HPDE6-E6E7 (cell line): ENCODE measurements at regions not wholly inside any gene's neighbourhood (a gene's known extent, or its start where the extent isn't known, plus 50 kb on each side); places are given as distances from the start of the nearest gene placed in this dataset.
A peak's percentile ranks its signal among the peaks of the same experiment; 100 is the strongest.

ENCODE experiments used
- DNase-seq: peaks from one replicate; pipeline ENCODE4 v3.0.0; 2011; ENCODE audit warnings: missing footprints; ENCODE audit errors: extremely low spot score

DNA sequence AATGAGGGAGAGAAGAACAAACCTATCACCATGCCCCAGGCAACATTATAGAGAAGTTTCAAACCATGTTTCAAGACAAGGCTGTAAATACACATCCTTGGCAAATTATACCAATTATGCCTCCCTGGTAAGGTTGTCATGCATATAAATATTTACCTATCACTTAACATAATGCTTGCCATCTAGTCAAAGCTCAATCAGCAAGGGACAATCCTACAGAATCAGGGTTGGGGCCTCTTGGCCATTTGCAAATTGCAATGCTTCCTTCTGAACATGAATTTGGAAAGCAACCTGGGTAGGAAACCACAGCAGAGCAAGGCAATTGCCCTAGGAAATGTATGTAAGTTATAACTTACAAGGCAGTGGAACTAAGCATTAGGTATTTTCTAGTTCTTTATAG lies 907.2 kb upstream of the CDH2 start:
- no peak for DNase-seq

DNA sequence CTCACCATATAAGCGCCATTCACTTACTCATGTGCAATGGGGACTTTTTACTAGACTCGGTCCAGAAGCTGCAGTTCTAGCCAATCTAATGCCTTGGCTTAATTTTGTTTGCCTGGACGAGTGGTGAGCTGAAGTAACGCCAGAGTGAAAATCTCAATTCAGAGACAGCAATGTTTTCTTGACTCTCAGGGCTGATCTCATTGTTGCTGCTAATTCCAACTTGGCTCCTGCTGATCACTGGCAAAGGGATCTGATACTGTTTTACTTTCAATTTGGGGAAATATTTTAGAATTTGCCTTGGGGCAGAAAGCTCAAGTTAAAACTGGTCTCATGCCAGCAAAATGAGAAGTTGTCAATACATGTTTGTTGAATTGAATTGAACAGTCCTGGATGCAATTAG lies 906.6 kb upstream of the CDH2 start:
- no peak for DNase-seq

DNA sequence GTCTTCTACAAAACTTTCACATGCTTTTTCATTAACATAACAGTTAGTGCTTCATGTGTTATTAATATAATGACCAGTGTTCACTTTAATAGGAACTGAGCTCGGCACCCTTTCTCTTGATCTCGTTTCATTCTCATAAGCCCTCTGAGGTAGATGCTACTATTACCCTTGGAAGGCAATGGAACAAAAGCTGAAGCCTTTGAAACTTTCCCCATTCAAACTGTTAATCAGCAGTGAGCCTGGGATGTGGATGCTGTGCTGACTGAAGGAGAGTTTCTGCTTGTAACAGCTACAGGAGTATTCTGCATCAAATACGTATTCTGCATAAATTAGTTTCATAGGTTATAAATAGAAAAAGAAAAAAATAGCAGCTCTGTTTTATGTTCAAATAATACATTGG lies 904.0 kb upstream of the CDH2 start:
- DNase-seq = no peak

DNA sequence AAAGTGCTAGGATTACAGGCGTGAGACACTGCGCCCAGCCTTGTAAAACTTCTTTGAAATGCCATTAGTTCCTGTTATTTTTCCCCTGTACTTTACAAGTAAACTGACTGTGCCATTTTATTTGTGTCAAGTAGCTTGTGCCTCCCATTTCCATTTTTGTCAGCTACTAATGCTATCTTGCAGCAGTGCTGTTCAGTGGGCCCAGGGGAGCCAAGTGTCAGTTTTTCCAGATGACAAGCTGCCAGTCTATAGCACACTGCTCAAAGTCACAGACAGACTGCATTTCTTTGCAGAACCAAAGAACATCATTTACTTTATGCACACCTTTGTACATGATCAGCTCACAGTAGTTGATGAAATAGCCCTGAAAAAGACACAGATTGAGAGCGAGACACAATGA lies 901.3 kb upstream of the CDH2 start:
- DNase-seq = no peak

DNA sequence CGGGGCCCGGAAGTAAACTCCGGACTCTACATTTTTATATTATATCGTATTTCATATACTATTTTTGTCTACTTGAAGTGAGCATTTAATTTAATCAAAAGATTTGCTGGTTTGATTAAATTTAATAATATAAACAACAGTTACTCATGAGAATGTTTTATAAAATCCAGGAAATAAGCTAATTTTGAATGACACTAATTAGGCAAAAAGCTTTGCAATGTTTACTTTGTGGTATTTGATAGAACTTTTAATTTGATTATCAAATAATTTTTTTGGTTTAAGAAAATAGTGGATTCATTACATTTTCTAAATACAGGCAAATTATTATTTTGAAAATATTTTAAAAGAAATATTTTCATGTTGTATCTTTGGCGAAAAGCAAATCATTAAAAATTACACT lies 900.4 kb upstream of the CDH2 start:
- no peak for DNase-seq

DNA sequence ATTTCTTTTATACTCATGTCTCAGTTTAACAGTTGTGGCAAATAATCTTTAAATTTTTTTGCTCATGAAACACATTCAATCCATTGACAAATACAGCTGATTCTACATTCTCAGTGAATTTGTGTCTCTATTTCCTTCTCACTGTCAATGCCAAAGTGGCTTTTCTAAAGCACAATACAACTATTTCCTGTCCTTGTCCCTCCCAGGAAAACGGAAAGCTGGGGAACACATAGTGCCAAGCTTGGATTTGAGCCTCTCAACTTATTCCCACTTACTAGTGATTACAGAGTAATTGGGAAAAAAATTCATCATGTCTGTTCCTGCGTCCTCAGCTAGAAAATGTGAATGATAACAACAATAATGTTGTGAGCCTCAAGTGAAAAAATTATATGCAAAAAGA lies 899.7 kb upstream of the CDH2 start:
- no peak for DNase-seq

DNA sequence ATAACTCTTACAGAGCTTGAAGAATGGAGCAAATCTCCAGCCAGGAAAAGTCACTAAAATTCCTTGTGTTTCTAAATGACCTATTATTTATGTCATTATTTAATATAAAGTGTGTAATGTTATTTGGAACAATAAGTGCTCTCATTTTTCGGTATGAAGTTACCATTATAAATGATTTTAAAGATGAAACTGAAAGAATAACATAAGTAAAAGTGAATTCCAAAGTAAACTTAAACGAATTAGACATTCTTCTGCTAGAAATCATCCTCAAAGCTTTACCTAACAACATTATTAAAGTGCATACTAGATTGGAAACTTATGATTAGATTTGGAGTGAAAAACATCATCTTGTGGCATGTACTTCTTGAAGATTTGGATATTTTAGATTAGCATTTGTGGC lies 897.2 kb upstream of the CDH2 start:
- DNase-seq = no peak

DNA sequence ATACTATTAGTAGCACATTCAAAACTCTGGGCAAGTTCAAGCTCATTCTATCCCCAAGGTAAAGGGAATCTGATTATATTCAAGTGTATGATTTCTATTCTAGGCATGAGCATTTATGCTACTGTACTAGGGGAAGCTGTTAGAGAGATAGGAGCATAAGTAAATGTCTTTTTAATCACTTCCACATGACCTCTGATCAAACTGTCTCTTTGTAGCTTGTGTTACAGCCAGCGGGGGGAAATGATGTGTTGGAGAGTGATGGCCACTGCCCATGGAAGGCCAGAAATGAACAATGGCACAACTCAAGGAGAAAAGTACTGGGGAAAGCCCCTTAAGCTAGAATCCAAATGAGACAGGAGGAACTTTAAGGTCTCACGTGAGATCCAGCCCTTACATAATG lies 894.9 kb upstream of the CDH2 start:
- DNase-seq = no peak

DNA sequence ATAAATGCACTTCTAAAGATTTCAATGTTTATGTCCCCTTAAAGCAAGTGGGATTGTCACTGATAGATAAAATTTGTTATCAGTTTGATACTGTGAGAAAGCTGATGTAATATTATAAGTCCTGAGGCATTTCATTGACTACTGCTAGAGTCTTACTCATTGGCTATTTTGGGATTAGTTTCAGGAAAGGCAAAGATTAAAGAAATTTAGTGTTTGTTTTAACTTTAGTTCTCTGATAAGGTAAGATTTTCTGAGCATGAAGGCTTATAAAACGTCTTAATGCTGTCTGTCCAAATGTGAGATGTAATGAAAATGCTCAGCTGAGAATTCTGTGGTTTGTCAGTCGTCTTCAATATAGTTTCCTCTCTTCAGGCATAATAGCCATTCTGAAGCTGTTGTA lies 886.4 kb upstream of the CDH2 start:
- no peak for DNase-seq

DNA sequence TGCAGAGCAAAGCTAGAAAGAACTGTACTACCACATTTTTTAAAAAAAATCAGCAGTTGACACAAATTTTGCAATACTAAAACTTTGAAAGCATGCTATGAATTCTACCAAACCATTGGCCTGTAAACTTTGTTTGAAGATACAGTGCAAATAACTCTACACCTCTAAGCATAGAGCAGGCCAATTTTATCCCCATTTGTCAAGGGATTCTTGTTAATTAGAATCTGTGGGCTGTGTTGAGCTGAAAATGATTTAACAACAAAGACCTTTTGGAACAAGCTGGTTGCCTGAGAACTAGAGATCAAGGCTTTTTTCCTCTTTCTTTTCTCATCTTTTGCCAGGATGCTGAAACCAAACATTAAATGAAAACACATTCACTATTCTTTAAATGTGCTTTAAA lies 886.0 kb upstream of the CDH2 start:
- DNase-seq = no peak

DNA sequence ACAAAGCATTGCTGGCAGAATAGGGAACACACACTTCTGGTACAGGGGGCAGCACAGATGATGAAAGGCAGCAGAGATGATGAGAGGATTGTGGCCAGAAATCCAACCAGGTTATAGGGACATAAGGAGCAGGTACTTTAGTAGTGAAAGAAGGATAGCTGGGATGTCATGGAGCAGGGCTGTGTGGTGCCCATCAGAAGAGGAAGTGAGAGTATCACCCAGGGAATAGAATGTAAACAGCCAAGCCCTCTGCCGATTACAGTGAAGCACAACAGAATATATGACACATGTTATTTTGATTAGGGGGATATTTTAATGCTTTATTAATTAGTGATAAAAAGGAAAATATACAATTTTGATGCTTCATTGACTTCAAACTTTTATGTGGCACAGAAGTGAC lies 883.4 kb upstream of the CDH2 start:
- DNase-seq = no peak

DNA sequence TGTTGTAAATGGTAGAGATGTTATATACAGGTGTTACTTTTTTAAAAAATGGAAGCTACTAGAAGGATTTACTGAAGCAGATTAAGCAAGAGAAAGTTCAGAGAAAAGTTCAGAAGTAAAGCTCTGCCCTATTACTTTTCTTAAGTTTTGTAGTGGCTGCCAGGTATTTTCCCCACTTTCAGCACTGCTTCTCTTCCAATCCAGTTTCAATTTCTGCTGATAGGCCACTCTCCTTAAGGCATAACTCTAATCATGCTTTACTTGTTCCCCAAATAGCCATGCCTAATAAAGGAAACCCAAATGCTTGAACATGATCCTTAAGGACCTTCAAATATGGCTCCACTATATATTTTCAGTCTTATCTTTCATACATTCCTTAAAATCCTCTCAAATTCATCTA lies 880.8 kb upstream of the CDH2 start:
- DNase-seq = no peak

DNA sequence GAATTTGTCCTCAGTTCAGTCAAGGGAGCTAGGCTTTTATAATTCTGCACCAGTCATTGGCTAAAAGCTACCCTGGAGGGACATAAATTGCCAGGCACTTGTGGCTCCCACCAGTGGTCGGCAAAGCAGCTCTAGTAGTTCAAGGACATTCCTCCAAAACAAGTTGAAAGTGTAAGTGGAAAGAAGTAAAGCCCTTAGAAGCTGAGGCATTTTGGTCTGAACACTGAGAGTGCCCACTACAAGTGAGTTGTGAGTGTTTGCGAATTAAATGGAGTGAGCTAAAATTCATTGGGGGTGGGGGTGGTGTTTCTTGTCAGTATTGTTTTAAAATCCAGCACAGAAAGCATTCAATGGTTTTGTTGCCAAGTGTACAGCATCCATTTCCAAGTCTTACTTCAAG lies 879.9 kb upstream of the CDH2 start:
- no peak for DNase-seq

DNA sequence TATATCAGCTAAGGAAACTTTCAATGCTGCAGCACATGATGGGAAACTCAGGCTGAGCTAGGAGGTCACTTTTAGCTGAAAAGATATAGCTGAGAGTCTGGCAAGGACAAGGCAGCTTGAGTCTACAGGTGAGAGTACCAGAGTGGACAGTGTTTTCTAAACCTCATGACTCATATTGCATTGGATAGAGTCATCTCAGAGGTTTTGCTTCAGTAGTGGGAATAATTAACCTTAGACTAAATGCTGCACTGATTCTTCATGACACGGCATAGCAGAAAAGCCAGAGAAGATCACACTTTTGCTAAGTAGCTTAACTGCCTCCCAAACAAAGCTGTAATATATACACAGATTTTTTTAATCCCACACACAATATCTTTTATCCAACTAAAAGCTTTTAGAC lies 865.0 kb upstream of the CDH2 start:
- DNase-seq = no peak

DNA sequence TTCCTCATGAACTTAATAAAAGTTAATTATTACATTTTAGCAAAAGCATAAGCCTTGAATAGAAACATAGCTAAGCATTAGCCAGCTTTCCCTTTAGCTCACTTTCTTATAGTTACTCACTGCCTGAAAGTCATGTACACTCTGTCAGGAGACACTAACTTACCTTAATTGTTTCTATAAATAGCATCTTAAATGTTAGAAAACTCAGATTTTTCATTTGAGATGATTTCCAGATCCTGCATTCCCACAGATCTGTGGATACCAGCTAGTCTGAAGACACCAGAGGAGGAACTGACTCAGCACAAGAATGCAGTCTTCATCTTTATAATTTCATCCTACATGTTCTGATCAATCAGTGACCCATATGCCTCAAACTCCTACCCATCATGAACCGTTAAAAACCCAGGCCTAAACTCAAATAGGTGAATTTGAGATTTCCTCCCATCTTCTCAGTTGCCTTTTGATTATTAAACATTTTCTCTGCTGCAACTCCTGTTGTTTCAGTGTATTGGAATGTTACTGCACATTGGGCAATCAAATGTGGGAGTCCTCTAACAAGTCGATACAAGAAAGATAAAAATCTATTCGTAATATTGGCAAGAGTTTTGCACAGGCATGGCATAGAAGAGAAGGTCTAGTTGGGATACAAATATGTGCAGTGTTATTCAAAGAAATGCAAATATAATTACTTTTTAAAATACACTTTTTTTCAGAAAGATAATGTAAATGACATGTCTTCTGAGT lies 857.4 kb upstream of the CDH2 start:
- DNase-seq = peak; percentile 4

DNA sequence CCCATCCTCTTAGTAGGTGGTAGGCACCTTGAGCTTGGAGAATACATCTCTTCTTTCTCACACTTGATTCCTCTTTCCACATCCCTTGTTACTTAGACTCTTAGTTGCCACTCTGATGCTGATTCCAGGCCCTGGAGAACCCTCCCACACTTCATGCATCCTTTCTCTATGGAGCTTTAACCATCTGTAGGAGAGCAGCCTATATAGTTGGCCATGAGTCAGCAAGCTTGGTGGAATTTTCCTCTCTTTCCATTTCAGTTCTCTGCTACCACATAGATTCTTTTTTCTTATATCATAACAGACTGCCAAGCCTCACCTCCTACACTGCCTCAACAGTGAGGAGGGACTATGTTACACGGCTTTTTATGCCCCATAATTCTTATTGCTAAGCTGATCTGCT lies 851.6 kb upstream of the CDH2 start:
- no peak for DNase-seq

DNA sequence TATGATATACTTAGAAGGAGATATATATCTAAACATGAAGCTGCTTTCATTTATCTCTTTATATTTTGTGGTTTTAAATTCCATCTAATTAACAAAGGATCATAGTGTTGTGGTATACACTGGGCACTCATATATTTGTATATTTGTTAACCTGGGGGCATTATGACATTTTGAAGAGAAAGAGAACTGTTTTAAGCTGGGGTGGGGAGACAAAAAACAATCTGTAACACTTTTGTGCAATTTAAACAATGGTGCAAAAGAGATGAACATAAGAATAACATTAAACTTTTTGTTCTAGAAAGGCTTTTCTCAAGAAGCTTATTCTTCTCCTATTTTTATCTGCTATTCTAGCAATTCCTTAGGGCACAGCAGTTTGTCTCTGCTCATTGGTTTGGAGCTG lies 842.0 kb upstream of the CDH2 start:
- DNase-seq = no peak

DNA sequence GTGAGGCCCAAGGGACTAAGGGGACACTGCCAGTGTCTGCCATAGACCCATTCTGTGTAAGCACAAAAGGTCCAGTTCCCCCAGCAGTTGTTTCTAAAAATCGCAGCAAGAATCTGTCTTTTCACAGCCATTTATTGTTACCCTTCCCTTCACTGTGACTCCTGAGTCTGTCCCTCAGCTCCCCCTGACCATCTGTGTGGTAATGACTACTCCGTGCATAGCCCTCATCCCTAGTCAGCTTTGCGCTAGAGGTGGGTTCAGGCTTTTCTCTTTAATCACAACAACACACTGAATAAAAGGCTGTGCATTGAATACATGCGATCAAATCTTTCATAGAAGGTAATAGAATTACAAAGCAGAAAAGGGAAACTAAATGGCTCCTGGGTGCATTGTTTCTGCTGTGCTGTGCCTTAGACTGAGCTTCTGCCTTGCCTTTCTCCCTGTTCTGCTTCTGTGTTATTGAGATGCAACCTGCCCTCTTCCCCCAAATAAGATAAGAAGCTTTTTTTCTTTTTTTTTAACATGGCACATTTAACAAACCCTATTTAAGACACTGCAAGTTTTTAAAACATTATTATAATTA lies 836.0 kb upstream of the CDH2 start:
- DNase-seq = no peak

DNA sequence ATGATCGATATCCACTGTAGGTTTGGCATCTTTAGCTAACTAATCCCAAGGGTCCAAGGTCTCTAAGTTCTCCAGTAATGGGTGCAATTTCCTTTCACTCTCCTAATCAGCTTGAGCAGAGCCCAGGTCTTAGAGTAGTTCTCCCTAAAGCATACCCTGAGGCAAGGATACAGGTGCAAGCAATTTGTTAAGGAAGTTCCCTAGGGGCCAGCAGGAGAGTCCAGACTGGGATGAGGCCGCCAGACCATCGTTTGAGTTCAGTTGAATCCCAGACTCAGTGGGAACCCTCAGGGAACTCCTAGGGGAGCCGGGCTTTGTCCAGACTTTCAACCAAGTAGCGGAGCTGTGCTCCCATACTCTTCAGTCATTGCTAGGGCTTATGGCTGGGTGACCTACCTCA lies 835.4 kb upstream of the CDH2 start:
- DNase-seq = no peak

DNA sequence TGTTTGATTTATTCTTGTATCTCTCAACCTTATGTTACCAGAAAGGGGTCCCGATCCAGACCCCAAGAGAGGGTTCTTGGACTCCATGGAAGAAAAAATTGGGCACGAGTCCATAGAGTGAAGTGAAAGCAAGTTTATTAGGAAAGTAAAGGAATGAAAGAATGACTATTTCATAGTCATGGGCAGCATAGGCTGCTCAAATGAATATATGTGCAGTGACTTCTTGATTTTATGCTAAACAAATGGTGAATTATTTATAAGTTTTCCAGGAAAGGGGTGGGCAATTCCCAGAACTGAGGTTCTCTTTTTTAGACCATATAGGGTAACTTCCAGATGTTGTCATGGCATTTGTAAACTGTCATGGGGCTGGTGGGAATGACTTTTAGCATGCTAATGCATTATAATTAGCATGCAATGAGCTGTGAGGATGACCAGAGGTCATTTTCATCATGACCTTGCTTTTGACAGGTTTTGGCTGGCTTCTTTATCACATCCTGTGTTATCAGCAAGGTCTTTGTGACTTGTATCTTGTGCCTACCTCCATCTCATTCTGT lies 832.4 kb upstream of the CDH2 start:
- no peak for DNase-seq

DNA sequence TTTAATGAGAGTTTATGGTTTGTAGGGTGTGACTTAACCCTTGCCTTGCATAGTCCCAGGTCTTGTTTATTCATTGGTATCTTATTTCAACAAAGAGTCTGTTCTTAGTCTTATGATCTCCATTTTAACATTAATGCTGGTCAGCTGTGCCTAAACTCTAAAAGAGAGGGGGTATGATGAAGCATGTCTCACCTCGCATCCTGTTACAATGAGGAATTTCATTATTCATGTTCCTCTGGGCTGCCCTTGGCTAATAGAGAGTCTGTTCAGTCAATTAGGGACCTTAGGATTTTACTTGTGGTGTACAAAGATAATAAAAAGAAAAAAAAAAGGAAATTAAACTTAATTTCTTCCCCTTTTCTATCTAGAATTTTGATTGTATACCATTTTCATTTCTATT lies 831.9 kb upstream of the CDH2 start:
- no peak for DNase-seq

DNA sequence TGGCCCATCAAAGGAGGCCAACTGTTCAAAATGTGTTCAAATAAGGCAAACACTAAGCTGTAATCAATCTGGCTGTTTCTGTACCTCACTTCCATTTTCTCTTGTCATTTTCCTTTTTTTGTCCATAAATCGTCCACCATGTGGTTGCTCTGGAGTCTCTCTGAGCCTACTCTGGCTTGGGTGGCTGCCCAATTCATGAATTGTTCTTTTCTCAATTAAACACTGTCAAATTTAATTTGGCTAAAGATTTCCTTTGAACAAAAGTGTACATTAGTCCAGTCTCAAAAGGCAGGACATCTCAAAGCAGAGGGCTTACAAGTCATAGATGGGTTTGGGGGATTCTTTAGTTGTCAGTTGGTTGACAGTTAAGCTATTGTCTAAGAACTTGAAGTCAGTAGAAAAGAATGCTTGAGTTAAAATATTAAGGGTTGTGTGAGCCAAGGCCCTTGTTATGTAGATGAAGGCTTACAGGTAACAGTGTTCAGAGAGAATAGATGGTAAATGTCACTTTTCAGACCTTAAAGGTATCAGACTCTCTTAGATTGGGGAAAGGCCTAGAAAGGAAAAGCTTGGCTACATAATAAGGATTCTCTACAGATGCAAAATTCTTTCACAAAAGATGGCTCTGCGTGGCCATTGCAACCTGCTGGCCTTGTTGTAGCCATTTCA lies 831.2 kb upstream of the CDH2 start:
- DNase-seq = no peak

DNA sequence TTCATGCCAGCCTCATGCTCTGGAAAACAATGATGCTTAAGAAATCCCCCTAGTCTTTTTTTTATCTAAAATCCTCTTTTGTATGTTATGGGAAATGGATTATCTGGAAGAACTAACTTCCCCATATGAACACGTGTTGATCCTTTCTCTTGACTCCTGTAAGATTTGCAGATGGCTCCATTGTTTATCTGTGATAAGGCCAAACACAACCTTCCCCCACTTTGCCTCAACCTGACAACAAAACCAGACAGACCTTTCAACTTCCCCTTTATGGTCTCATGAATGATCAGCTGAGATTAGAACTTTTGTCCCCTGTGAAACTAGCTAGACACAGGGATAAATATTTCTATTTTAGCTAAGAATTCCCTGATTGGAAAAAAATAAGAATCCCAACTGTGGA lies 828.0 kb upstream of the CDH2 start:
- no peak for DNase-seq
